Trophoblast cell (in vitro differentiated cells and primary cell): ENCODE measurements at regions not wholly inside any gene's neighbourhood (a gene's known extent, or its start where the extent isn't known, plus 50 kb on each side); places are given as distances from the start of the nearest gene placed in this dataset.
"Not testable (repeated sequence)": the region's sequence is repeated elsewhere in the genome, so short reads cannot be mapped to it uniquely, and the experiment has no call there.

Experiments used
- DNase-seq, 2 donors: peaks; one replicate each; pipeline ENCODE4 v3.0.0-alpha.2; 2016
- H2AFZ ChIP-seq: 2 replicates; pipeline ENCODE4 v1.6.1; 2013; ENCODE audit warnings: low read length, moderate library complexity, mild to moderate bottlenecking; ENCODE audit not compliant: insufficient read depth, poor library complexity
- H2AK5ac ChIP-seq: 2 replicates; pipeline ENCODE4 v1.6.1; 2013; ENCODE audit warnings: mild to moderate bottlenecking, low read length
- H2BK120ac ChIP-seq: 2 replicates; pipeline ENCODE4 v1.6.1; 2013; ENCODE audit warnings: low read length, mild to moderate bottlenecking, moderate library complexity; ENCODE audit not compliant: insufficient read depth, poor library complexity
- H2BK12ac ChIP-seq: 2 replicates; pipeline ENCODE4 v1.6.1; 2013; ENCODE audit warnings: mild to moderate bottlenecking, low read length, moderate library complexity
- H2BK5ac ChIP-seq: 2 replicates; pipeline ENCODE4 v1.6.1; 2013; ENCODE audit warnings: low read length, low read depth, moderate library complexity, mild to moderate bottlenecking; ENCODE audit not compliant: poor library complexity
- H3K14ac ChIP-seq: 2 replicates; pipeline ENCODE4 v1.6.1; 2013; ENCODE audit warnings: mild to moderate bottlenecking, low read length
- H3K18ac ChIP-seq: 2 replicates; pipeline ENCODE4 v1.6.1; 2013; ENCODE audit warnings: mild to moderate bottlenecking, low read length
- H3K23ac ChIP-seq: 2 replicates; pipeline ENCODE4 v1.6.1; 2013; ENCODE audit warnings: low read length
- H3K27ac ChIP-seq: 2 replicates; pipeline ENCODE4 v1.5.1; 2013; ENCODE audit warnings: low read depth, mild to moderate bottlenecking, inconsistent platforms, low read length, moderate library complexity
- H3K27me3 ChIP-seq: 2 replicates; pipeline ENCODE4 v1.6.1; 2013; ENCODE audit warnings: inconsistent platforms, mild to moderate bottlenecking, low read length, moderate library complexity; ENCODE audit not compliant: insufficient read depth
- H3K36me3 ChIP-seq, 2 experiments: 1 replicate in 1 of 2; 2 replicates in 1 of 2; pipeline ENCODE4 v1.6.1; 2013; ENCODE audit warnings: low read length in 2 of 2, mild to moderate bottlenecking in 2 of 2, moderate library complexity in 1 of 2; ENCODE audit not compliant: insufficient read depth in 2 of 2, control insufficient read depth in 1 of 2
- H3K4ac ChIP-seq: 2 replicates; pipeline ENCODE4 v1.6.1; 2013; ENCODE audit warnings: low read depth, mild to moderate bottlenecking, low read length, moderate library complexity
- H3K4me1 ChIP-seq, 2 experiments: 1 replicate in 1 of 2; 2 replicates in 1 of 2; pipeline ENCODE4 v1.6.1; 2013; ENCODE audit warnings: low read length in 2 of 2, mild to moderate bottlenecking in 2 of 2, moderate library complexity in 1 of 2; ENCODE audit not compliant: insufficient read depth in 2 of 2, control insufficient read depth in 1 of 2
- H3K4me2 ChIP-seq: 2 replicates; pipeline ENCODE4 v1.6.1; 2013; ENCODE audit warnings: inconsistent platforms, mild to moderate bottlenecking, low read length, moderate library complexity
- H3K4me3 ChIP-seq: 2 replicates; pipeline ENCODE4 v1.5.1; 2013; ENCODE audit warnings: mild to moderate bottlenecking, low read depth, low read length, inconsistent platforms
- H3K79me1 ChIP-seq: one replicate; pipeline ENCODE4 v1.6.1; 2013; ENCODE audit warnings: low read length
- H3K79me2 ChIP-seq: 2 replicates; pipeline ENCODE4 v1.6.1; 2013; ENCODE audit warnings: low read length, mild to moderate bottlenecking; ENCODE audit not compliant: control insufficient read depth, insufficient read depth, poor library complexity
- H3K9ac ChIP-seq: 2 replicates; pipeline ENCODE4 v1.6.1; 2013; ENCODE audit warnings: mild to moderate bottlenecking, low read length
- H3K9me3 ChIP-seq: 2 replicates; pipeline ENCODE4 v1.6.1; 2013; ENCODE audit warnings: low read depth, mild to moderate bottlenecking, control low read depth, inconsistent platforms, low read length; ENCODE audit not compliant: insufficient read depth
- H4K12ac ChIP-seq: 2 replicates; pipeline ENCODE4 v1.6.1; 2013; ENCODE audit warnings: low read depth, mild to moderate bottlenecking, low read length, moderate library complexity
- H4K8ac ChIP-seq: 2 replicates; pipeline ENCODE4 v1.6.1; 2013; ENCODE audit warnings: low read depth, mild to moderate bottlenecking, low read length, moderate library complexity
- H4K91ac ChIP-seq: one replicate; pipeline ENCODE4 v1.6.1; 2013; ENCODE audit warnings: low read depth, mild to moderate bottlenecking, low read length, moderate library complexity
- WGBS: extraction: QIAGEN DNeasy Blood & Tissue Kit; methylation state at CpG from one replicate; pipeline ENCODE4 v1.1.7; 2013; ENCODE audit warnings: missing lambda C conversion rate; ENCODE audit not compliant: insufficient read length, insufficient coverage; ENCODE audit errors: extremely low coverage; 5-methylcytosine and 5-hydroxymethylcytosine counted together

DNA sequence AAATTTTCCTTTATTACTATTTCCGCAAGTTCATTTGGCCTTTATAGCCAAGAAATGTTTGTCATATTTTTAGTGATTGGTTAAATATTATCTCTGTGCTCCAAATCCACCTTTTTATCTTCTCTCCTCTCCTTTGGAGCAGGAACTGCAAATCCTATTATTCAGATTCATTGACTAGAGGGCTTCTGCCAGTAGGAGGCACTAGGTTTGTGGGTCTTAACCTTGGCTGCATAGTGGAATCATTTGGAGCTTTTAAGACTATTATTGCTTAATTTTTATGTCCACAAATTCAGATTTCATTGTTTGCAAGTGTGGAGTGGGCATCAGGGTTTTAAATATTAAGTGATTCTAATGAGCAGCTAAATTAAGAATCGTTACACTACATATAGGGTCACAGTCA, 75.3 kb upstream of the SYT10 start:
- Histone ChIP-seq H3K36me3 (no peaks in the 10 kb centered on the region), H4K8ac (no peak overlapping the region), H3K27ac (no peak overlapping the region), H3K4me2 (no peak overlapping the region), H4K12ac (no peak overlapping the region), H3K27me3 (no peaks in the 10 kb centered on the region), H3K9ac (no peak overlapping the region), H2AFZ (no peak overlapping the region), H3K9me3 (peaks cover 2% of the 10 kb centered on the region), H3K79me1 (no peaks in the 10 kb centered on the region), H2BK12ac (no peak overlapping the region), H2AK5ac (no peak overlapping the region), H2BK120ac (no peak overlapping the region), H3K23ac (no peak overlapping the region), H3K4ac (no peak overlapping the region), H4K91ac (no peak overlapping the region), H3K14ac (no peak overlapping the region), H2BK5ac (no peak overlapping the region), H3K79me2 (no peaks in the 10 kb centered on the region), H3K4me3 (no peak overlapping the region), H3K18ac (no peak overlapping the region), H3K4me1 (no peaks in the 10 kb centered on the region)
- WGBS, result no CpG with 5 or more reads among the region's 2 CpGs
- DNase-seq, result no peak

- Histone ChIP-seq H2BK120ac (no peak overlapping the region), H4K12ac (no peak overlapping the region), H3K9ac (no peak overlapping the region), H3K27ac (no peak overlapping the region), H2BK5ac (no peak overlapping the region), H4K8ac (no peak overlapping the region), H2BK12ac (no peak overlapping the region), H3K4me2 (no peak overlapping the region), H2AK5ac (no peak overlapping the region), H3K4me3 (no peak overlapping the region), H3K9me3 (no peaks in the 10 kb centered on the region), H3K18ac (no peak overlapping the region), H3K23ac (no peak overlapping the region), H2AFZ (no peak overlapping the region), H3K4me1 (no peaks in the 10 kb centered on the region), H4K91ac (no peak overlapping the region), H3K79me2 (no peaks in the 10 kb centered on the region), H3K27me3 (no peaks in the 10 kb centered on the region), H3K4ac (no peak overlapping the region), H3K36me3 (no peaks in the 10 kb centered on the region), H3K79me1 (no peaks in the 10 kb centered on the region), H3K14ac (no peak overlapping the region)
- no peak for DNase-seq
Measured at GRCh38 chr12:33519566-33519965, 79.9 kb upstream of the SYT10 start.

GRCh38 chr12:33520505-33521302, 81.1 kb upstream of the SYT10 start:
- H3K18ac ChIP-seq, H3K27ac ChIP-seq, H4K8ac ChIP-seq, H2BK12ac ChIP-seq, H3K79me2 ChIP-seq, H3K4me2 ChIP-seq, H3K4ac ChIP-seq, H3K36me3 ChIP-seq, DNase-seq, H3K4me3 ChIP-seq, H4K12ac ChIP-seq, H3K14ac ChIP-seq, H2BK120ac ChIP-seq, H3K27me3 ChIP-seq, H2AK5ac ChIP-seq, H3K9ac ChIP-seq, H2AFZ ChIP-seq, H3K4me1 ChIP-seq, H4K91ac ChIP-seq, H3K23ac ChIP-seq, H3K9me3 ChIP-seq, H2BK5ac ChIP-seq, H3K79me1 ChIP-seq: not testable (repeated sequence)
- no CpG with 5 or more reads among the region's 12 CpGs for WGBS

- Histone ChIP-seq H4K12ac (no peak overlapping the region), H3K27ac (no peak overlapping the region), H3K4me2 (no peak overlapping the region), H2AFZ (no peak overlapping the region), H3K18ac (no peak overlapping the region), H3K9me3 (no peaks in the 10 kb centered on the region), H3K23ac (no peak overlapping the region), H3K79me1 (no peaks in the 10 kb centered on the region), H3K4me1 (no peaks in the 10 kb centered on the region), H2BK5ac (no peak overlapping the region), H3K79me2 (no peaks in the 10 kb centered on the region), H3K4me3 (no peak overlapping the region), H3K14ac (no peak overlapping the region), H3K9ac (no peak overlapping the region), H2BK12ac (no peak overlapping the region), H3K4ac (no peak overlapping the region), H3K27me3 (no peaks in the 10 kb centered on the region), H3K36me3 (no peaks in the 10 kb centered on the region), H4K8ac (no peak overlapping the region), H2AK5ac (no peak overlapping the region), H2BK120ac (no peak overlapping the region), H4K91ac (no peak overlapping the region)
- no CpG with 5 or more reads among the region's 2 CpGs for WGBS
- no peak for DNase-seq
Measured at GRCh38 chr12:33529031-33529430, 89.4 kb upstream of the SYT10 start.
